ENCODE measurements at regions not wholly inside any gene's neighbourhood (a gene's known extent, or its start where the extent isn't known, plus 50 kb on each side); places are given as distances from the start of the nearest gene placed in this dataset.

- no peaks in the 10 kb centered on the region for H4K20me1 ChIP-seq (ENCODE audit: insufficient read depth, low read length)
- no peaks in the 10 kb centered on the region for H3K79me2 ChIP-seq (ENCODE audit: insufficient read depth, low read length)
- no peaks in the 10 kb centered on the region for H3F3A ChIP-seq (ENCODE audit: insufficient read depth, low read length)
- TF ChIP-seq EZH2 (IDR thresholded peaks at IDR 0.05; ENCODE audit: borderline replicate concordance, low read length) = no peak
- no peak for TF ChIP-seq CTCF (IDR thresholded peaks at IDR 0.05; ENCODE audit: low read length)
- no peak overlapping the region for H2AFZ ChIP-seq (ENCODE audit: low read length)
- no peak overlapping the region for H3K9ac ChIP-seq (ENCODE audit: low read length)
- no peaks in the 10 kb centered on the region for H3K27me3 ChIP-seq (ENCODE audit: insufficient read depth, low read length)
- no peaks in the 10 kb centered on the region for H3K4me1 ChIP-seq (ENCODE audit: insufficient read depth, low read length, severe bottlenecking)
- no peaks in the 10 kb centered on the region for H3K36me3 ChIP-seq (ENCODE audit: insufficient read depth, low read length)
- no peaks in the 10 kb centered on the region for H3K9me2 ChIP-seq (ENCODE audit: low read depth, low read length)
- no peaks in the 10 kb centered on the region for H3K9me3 ChIP-seq (ENCODE audit: low read length)
- no peak overlapping the region for H3K4me2 ChIP-seq (ENCODE audit: low read length)
- no peak overlapping the region for H3K27ac ChIP-seq (ENCODE audit: low read depth, low read length, poor library complexity, severe bottlenecking)
- H3K4me3 ChIP-seq (ENCODE audit: low read depth, low read length, poor library complexity, severe bottlenecking) = no peak overlapping the region
Observed at GRCh38 chr6:95169775-95170174, 407.6 kb upstream of the MANEA start.

- H3K9ac ChIP-seq (ENCODE audit: low read length) = no peak overlapping the region
Observed at GRCh38 chr6:95175927-95176675, 401.2 kb upstream of the MANEA start.

GRCh38 chr6:95185874-95186273 is 391.5 kb upstream of the MANEA start:
- Histone ChIP-seq H3K9me3 (ENCODE audit: low read length) (no peaks in the 10 kb centered on the region), H2AFZ (ENCODE audit: low read length) (no peak overlapping the region), H3K27me3 (ENCODE audit: insufficient read depth, low read length) (no peaks in the 10 kb centered on the region), H3K36me3 (ENCODE audit: insufficient read depth, low read length) (no peaks in the 10 kb centered on the region), H3K4me3 (ENCODE audit: low read depth, low read length, poor library complexity, severe bottlenecking) (no peak overlapping the region), H3K27ac (ENCODE audit: low read depth, low read length, poor library complexity, severe bottlenecking) (no peak overlapping the region), H3K4me1 (ENCODE audit: insufficient read depth, low read length, severe bottlenecking) (no peaks in the 10 kb centered on the region), H3K79me2 (ENCODE audit: insufficient read depth, low read length) (no peaks in the 10 kb centered on the region), H3F3A (ENCODE audit: insufficient read depth, low read length) (no peaks in the 10 kb centered on the region), H4K20me1 (ENCODE audit: insufficient read depth, low read length) (no peaks in the 10 kb centered on the region), H3K9me2 (ENCODE audit: low read depth, low read length) (no peaks in the 10 kb centered on the region), H3K4me2 (ENCODE audit: low read length) (no peak overlapping the region), H3K9ac (ENCODE audit: low read length) (no peak overlapping the region)
- TF ChIP-seq EZH2 (IDR thresholded peaks at IDR 0.05; ENCODE audit: borderline replicate concordance, low read length) (no peak), CTCF (IDR thresholded peaks at IDR 0.05; ENCODE audit: low read length) (no peak)

More at GRCh38 chr6:95175927-95176675, 401.2 kb upstream of the MANEA start:
- Histone ChIP-seq H3K36me3 (ENCODE audit: insufficient read depth, low read length) (no peaks in the 10 kb centered on the region), H3K27ac (ENCODE audit: low read depth, low read length, poor library complexity, severe bottlenecking) (no peak overlapping the region), H3K4me1 (ENCODE audit: insufficient read depth, low read length, severe bottlenecking) (no peaks in the 10 kb centered on the region), H3F3A (ENCODE audit: insufficient read depth, low read length) (no peaks in the 10 kb centered on the region), H3K4me2 (ENCODE audit: low read length) (no peak overlapping the region), H4K20me1 (ENCODE audit: insufficient read depth, low read length) (no peaks in the 10 kb centered on the region), H3K4me3 (ENCODE audit: low read depth, low read length, poor library complexity, severe bottlenecking) (no peak overlapping the region), H3K79me2 (ENCODE audit: insufficient read depth, low read length) (no peaks in the 10 kb centered on the region), H3K9me2 (ENCODE audit: low read depth, low read length) (no peaks in the 10 kb centered on the region), H3K9me3 (ENCODE audit: low read length) (no peaks in the 10 kb centered on the region), H3K27me3 (ENCODE audit: insufficient read depth, low read length) (no peaks in the 10 kb centered on the region), H2AFZ (ENCODE audit: low read length) (no peak overlapping the region)
- TF ChIP-seq EZH2 (IDR thresholded peaks at IDR 0.05; ENCODE audit: borderline replicate concordance, low read length) (no peak), CTCF (IDR thresholded peaks at IDR 0.05; ENCODE audit: low read length) (no peak)
